Lung (tissue), 11 donors: ENCODE measurements at regions not wholly inside any gene's neighbourhood (a gene's known extent, or its start where the extent isn't known, plus 50 kb on each side); places are given as distances from the start of the nearest gene placed in this dataset.
A peak's percentile ranks its signal among the peaks of the same experiment; 100 is the strongest.

Source experiments
- ATAC-seq: fragments of 200-7000 bp; cut with Tn5 transposase; one replicate; pipeline ENCODE4 v1.9.1; 2020; ENCODE audit warnings: moderate number of reproducible peaks; ENCODE audit not compliant: insufficient read depth, low FRiP score
- DNase-seq, 3 donors: peaks; one replicate each; pipeline ENCODE4 v3.0.0-alpha.2; 2013 to 2017
- H3K27ac ChIP-seq, 2 donors: one replicate each; pipeline ENCODE4 v1.5.1; 2013; ENCODE audit warnings: mild to moderate bottlenecking in 2 of 2, moderate library complexity in 2 of 2, control low read depth in 1 of 2, inconsistent platforms in 1 of 2, low read depth in 1 of 2, low read length in 1 of 2
- H3K27me3 ChIP-seq, 3 donors: one replicate each; pipeline ENCODE4 v1.5.1; 2013; ENCODE audit warnings: low read length in 2 of 3; ENCODE audit not compliant: control insufficient read depth in 3 of 3, insufficient read depth in 3 of 3
- H3K36me3 ChIP-seq, 4 donors: one replicate each; pipeline ENCODE4 v1.5.1; 2013; ENCODE audit warnings: low read length in 4 of 4, mild to moderate bottlenecking in 1 of 4, moderate library complexity in 1 of 4; ENCODE audit not compliant: control insufficient read depth in 4 of 4, insufficient read depth in 4 of 4
- H3K4me1 ChIP-seq, 5 donors: one replicate each; pipeline ENCODE4 v1.5.1; 2013; ENCODE audit warnings: low read length in 5 of 5, mild to moderate bottlenecking in 2 of 5, moderate library complexity in 1 of 5; ENCODE audit not compliant: control insufficient read depth in 5 of 5, insufficient read depth in 5 of 5
- H3K4me3 ChIP-seq: one replicate; pipeline ENCODE4 v1.5.1; 2013; ENCODE audit warnings: mild to moderate bottlenecking, control low read depth, moderate library complexity
- H3K9ac ChIP-seq, 2 donors: one replicate each; pipeline ENCODE4 v1.5.1; 2013; ENCODE audit warnings: low read length in 2 of 2, control low read depth in 1 of 2; ENCODE audit not compliant: insufficient read depth in 1 of 2
- H3K9me3 ChIP-seq, 4 donors: one replicate each; pipeline ENCODE4 v1.5.1; 2013; ENCODE audit warnings: low read length in 3 of 4, mild to moderate bottlenecking in 1 of 4, moderate library complexity in 1 of 4; ENCODE audit not compliant: control insufficient read depth in 4 of 4, insufficient read depth in 3 of 4
- WGBS, 2 donors: extraction: QIAGEN DNeasy Blood & Tissue Kit; methylation state at CpG; one replicate each; pipeline ENCODE4 v1.1.7; 2013; 5-methylcytosine and 5-hydroxymethylcytosine counted together
- TF ChIP-seq, protein P1 (sequence below): IDR thresholded peaks from 2 replicates; pipeline ENCODE4 v1.5.1; 2012; ENCODE audit warnings: mild to moderate bottlenecking; ENCODE audit errors: control extremely low read depth, extremely low read depth
- donor health status: control.
- donor health status: control.
- donor health status: Bipolar disorder and iron deficiency.
- donor health status: healthy.
- donor health status: DM: yes; HTN: yes; CAD: no.

DNA sequence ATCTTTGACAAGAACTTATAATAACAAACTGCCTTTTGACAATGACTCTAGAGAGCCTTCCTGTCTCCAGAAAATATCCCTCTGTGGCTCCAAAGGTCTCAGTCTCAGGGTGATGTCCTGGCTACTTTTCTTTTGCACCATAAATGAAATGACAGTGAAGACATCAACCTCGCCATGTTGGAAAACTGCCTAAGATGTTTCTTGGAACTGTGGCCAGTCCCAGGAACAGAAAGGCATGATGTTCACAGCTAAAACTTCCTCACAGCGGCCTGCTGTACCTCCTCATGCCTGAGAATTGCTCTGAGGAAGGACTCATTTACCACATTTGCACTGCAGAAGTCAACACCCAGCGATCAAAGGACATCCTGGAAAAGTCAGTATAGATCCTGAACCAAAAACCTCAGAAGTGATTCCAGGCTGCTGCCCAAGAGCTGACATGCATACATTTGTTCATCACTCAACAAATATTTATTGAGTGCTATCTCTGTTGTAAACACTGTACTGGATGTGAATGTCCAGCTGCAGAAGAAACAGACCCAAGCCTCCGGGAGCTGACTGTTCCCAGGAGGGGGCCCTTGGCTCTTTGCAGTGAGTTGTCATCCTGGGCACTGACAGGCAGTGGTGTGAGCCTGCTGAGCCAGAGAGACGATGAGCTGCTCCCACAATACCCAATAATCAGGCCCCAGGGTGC is 64.3 kb upstream of the ACSL3 start:
- Histone ChIP-seq H3K4me1 (peaks cover 0 to 58% (median 34%) of the 10 kb centered on the region in 5 donors), H3K27ac (peak overlapping the region; percentile 38 to 77), H3K36me3 (no peaks in the 10 kb centered on the region), H3K9ac (no peak overlapping the region), H3K27me3 (no peaks in the 10 kb centered on the region), H3K9me3 (no peaks in the 10 kb centered on the region), H3K4me3 (no peak overlapping the region)
- TF ChIP-seq, protein P1, sequence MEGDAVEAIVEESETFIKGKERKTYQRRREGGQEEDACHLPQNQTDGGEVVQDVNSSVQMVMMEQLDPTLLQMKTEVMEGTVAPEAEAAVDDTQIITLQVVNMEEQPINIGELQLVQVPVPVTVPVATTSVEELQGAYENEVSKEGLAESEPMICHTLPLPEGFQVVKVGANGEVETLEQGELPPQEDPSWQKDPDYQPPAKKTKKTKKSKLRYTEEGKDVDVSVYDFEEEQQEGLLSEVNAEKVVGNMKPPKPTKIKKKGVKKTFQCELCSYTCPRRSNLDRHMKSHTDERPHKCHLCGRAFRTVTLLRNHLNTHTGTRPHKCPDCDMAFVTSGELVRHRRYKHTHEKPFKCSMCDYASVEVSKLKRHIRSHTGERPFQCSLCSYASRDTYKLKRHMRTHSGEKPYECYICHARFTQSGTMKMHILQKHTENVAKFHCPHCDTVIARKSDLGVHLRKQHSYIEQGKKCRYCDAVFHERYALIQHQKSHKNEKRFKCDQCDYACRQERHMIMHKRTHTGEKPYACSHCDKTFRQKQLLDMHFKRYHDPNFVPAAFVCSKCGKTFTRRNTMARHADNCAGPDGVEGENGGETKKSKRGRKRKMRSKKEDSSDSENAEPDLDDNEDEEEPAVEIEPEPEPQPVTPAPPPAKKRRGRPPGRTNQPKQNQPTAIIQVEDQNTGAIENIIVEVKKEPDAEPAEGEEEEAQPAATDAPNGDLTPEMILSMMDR = no peak
- ATAC-seq (no peak), DNase-seq (peak; percentile 90 to 98 (median 98))
- 36 to 62% methylated on average over 5 of the region's 5 CpGs for WGBS, 2 donors

DNA sequence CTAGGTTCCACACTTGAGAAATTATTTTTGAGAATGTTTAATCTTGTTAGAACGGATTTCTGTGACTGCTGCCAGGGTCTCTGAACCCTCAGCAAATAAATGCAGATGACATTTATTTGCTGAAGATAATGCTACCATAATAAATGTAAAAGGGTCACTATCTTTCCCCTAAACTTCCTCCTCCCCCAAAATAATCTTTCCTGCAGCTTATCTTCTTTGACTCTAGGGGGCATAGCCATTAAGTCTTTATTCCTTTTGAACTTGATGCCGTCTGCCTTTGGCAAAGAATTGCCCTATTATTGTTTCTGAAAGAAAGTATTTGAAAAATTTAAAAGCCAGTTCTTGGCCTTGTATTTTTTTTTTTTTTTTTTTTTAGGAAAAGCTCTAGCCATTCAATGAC is 63.6 kb upstream of the ACSL3 start:
- peak in 2 of 3 donors; percentile 62 to 74 for DNase-seq
- WGBS, 2 donors = 32 to 38% methylated on average over 2 of the region's 2 CpGs
- Histone ChIP-seq H3K4me3 (no peak overlapping the region), H3K9ac (no peak overlapping the region), H3K4me1 (peaks cover 0 to 53% (median 28%) of the 10 kb centered on the region in 5 donors), H3K36me3 (no peaks in the 10 kb centered on the region), H3K27me3 (no peaks in the 10 kb centered on the region), H3K9me3 (no peaks in the 10 kb centered on the region), H3K27ac (no peak overlapping the region)
- ATAC-seq = no peak
- TF ChIP-seq, protein P1 = peak; percentile 3

DNA sequence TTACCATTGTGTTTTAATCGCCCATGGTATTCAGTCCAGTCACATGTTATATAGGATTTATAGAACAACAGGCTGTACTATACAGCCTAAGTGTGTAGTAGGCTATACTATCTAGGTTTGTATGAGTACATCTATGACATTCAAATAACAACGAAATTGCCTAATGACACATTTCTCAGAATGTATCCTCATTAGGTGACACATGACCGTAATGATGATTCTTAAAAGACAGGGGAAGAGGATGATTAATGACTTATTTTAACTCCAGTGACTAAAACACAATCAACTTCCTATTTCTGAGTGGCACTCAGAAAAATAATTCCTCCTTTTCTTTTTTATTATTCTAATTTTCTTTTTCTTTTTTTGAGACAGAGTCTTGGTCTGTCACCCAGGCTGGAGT is 63.0 kb upstream of the ACSL3 start:
- Histone ChIP-seq H3K4me1 (peaks cover 0 to 53% (median 24%) of the 10 kb centered on the region in 5 donors), H3K4me3 (no peak overlapping the region), H3K9me3 (no peaks in the 10 kb centered on the region), H3K36me3 (no peaks in the 10 kb centered on the region), H3K27me3 (no peaks in the 10 kb centered on the region), H3K27ac (no peak overlapping the region), H3K9ac (no peak overlapping the region)
- ATAC-seq (no peak), DNase-seq (no peak)
- TF ChIP-seq, protein P1 = no peak
- WGBS, 2 donors = 57 to 68% methylated on average over 3 of the region's 3 CpGs

DNA sequence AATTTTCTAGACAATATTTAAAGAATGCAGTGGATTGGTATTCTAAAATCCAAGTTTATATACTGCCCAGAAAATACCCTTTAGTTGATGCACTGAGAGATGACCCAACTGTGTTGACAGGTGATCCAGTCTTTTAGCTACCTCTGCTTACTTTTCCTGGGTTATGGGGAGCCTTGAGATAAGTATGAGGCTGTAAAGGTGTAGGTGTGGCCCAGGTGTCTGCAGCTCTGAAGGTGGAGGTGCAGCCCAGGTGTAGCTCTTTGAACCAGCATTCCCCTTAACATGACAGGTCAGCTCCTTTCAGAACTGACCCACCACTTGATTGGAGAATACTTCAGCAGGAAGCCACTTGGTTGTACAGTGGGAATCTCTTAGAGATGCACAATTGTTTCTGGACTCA is 62.3 kb upstream of the ACSL3 start:
- DNase-seq = no peak
- Histone ChIP-seq H3K27me3 (no peaks in the 10 kb centered on the region), H3K27ac (no peak overlapping the region), H3K9me3 (no peaks in the 10 kb centered on the region), H3K36me3 (no peaks in the 10 kb centered on the region), H3K9ac (no peak overlapping the region), H3K4me3 (no peak overlapping the region), H3K4me1 (peaks cover 0 to 49% (median 24%) of the 10 kb centered on the region in 5 donors)
- TF ChIP-seq, protein P1 = no peak
- ATAC-seq = no peak
